HEK293T (cell line): ENCODE measurements at regions not wholly inside any gene's neighbourhood (a gene's known extent, or its start where the extent isn't known, plus 50 kb on each side); places are given as distances from the start of the nearest gene placed in this dataset.

Experiments used
- ARNT ChIP-seq: fragments of 450-650 bp; IDR thresholded peaks from 2 replicates; pipeline ENCODE4 v1.6.1; 2017; ENCODE audit warnings: mild to moderate bottlenecking
- BHLHE40 ChIP-seq: fragments of 450-650 bp; IDR thresholded peaks from 2 replicates; pipeline ENCODE4 v1.6.1; 2016; ENCODE audit warnings: mild to moderate bottlenecking, moderate library complexity, borderline replicate concordance
- FOXA1 ChIP-seq: fragments of 450-650 bp; IDR thresholded peaks from 2 replicates; pipeline ENCODE4 v1.6.1; 2016; ENCODE audit warnings: mild to moderate bottlenecking
- FOXK2 ChIP-seq: fragments of 450-650 bp; IDR thresholded peaks from 2 replicates; pipeline ENCODE4 v1.6.1; 2016; ENCODE audit warnings: mild to moderate bottlenecking
- FOXM1 ChIP-seq: fragments of 450-650 bp; IDR thresholded peaks from 2 replicates; pipeline ENCODE4 v1.6.1; 2017; ENCODE audit warnings: mild to moderate bottlenecking, borderline replicate concordance
- L3MBTL2 ChIP-seq: fragments of 450-650 bp; conservative IDR thresholded peaks from 2 replicates; pipeline ENCODE4 v1.6.1; 2016; ENCODE audit warnings: mild to moderate bottlenecking
- LEF1 ChIP-seq: fragments of 450-650 bp; IDR thresholded peaks from 2 replicates; pipeline ENCODE4 v1.6.1; 2017; ENCODE audit warnings: mild to moderate bottlenecking, borderline replicate concordance
- NFRKB ChIP-seq: fragments of 450-650 bp; IDR thresholded peaks from 2 replicates; pipeline ENCODE4 v1.6.1; 2016; ENCODE audit warnings: mild to moderate bottlenecking, moderate library complexity
- PKNOX1 ChIP-seq: fragments of 450-650 bp; IDR thresholded peaks from 2 replicates; pipeline ENCODE4 v1.6.1; 2016
- SUZ12 ChIP-seq: fragments of 450-650 bp; IDR thresholded peaks from 2 replicates; pipeline ENCODE4 v1.6.1; 2016; ENCODE audit warnings: mild to moderate bottlenecking
- TARDBP ChIP-seq: fragments of 450-650 bp; IDR thresholded peaks from 2 replicates; pipeline ENCODE4 v1.6.1; 2016
- ZNF384 ChIP-seq: fragments of 450-650 bp; IDR thresholded peaks from 2 replicates; pipeline ENCODE4 v1.6.1; 2016

- no peak for TF ChIP-seq FOXA1
- no peak for TF ChIP-seq L3MBTL2
- TF ChIP-seq SUZ12 = no peak
- no peak for TF ChIP-seq FOXK2
- no peak for TF ChIP-seq FOXM1
- no peak for TF ChIP-seq ZNF384
- no peak for TF ChIP-seq BHLHE40
- no peak for TF ChIP-seq LEF1
- TF ChIP-seq TARDBP = no peak
- no peak for TF ChIP-seq ARNT
- no peak for TF ChIP-seq NFRKB
- TF ChIP-seq PKNOX1 = no peak
Measured at GRCh38 chr2:237154884-237155851, 69.5 kb downstream of the COPS8 start.
